HS-5 (cell line): ENCODE measurements at regions not wholly inside any gene's neighbourhood (a gene's known extent, or its start where the extent isn't known, plus 50 kb on each side); places are given as distances from the start of the nearest gene placed in this dataset.
"Not testable (repeated sequence)": the region's sequence is repeated elsewhere in the genome, so short reads cannot be mapped to it uniquely, and the experiment has no call there.

ENCODE experiments used
- DNase-seq: peaks from one replicate; pipeline ENCODE4 v3.0.0-alpha.2; 2012; ENCODE audit warnings: low read depth

DNA sequence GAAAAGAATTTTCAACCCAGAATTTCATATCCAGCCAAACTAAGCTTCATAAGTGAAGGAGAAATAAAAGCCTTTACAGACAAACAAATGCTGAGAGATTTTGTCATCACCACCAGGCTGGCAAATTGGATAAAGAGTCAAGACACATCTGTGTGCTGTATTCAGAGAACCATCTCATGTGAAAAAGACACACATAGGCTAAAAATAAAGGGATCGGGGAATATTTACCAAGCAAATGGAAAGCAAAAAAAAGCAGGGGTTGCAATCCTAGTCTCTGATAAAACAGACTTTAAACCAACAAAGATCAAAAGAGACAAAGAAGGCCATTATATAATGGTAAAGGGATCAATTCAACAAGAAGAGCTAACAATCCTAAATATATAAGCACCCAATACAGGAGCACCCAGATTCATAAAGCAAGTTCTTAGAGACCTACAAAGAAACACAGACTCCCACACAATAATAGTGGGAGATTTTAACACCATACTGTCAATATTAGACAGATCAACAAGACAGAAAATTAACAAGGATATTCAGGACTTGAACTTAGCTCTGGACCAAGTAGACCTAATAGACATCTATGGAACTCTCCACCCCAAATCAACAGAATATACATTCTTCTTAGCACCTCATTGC is 55.9 kb upstream of the ACSM6 start:
- DNase-seq, result not testable (repeated sequence)

DNA sequence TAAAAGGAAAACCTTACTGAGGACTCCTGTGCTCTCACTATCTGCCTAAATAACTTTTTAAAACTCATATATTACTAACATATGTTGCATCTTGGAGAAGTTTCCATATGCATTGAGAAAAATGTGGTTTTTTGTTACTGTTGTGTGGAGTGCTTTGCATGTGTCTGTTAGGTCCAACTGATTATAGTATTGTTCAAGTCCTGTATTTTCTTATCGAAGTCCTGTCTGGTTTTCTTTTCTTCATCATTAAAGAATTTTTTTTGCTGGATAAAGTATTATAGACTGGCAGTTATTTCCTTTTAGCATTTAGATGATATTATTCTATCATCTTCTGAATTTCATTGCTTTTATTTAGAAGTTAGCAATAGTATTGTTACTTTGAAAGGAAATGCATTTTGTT is 59.5 kb upstream of the ACSM6 start:
- no peak for DNase-seq

- no peak for DNase-seq
Measured at GRCh38 chr10:95133997-95134396, 60.0 kb upstream of the ACSM6 start.

- DNase-seq, result peak; percentile 59
Measured at GRCh38 chr10:95133016-95133752, 60.9 kb upstream of the ACSM6 start.

GRCh38 chr10:95130429-95130828 is 61.1 kb upstream of the CYP2C8 start:
- DNase-seq, result not testable (repeated sequence)

- DNase-seq, result no peak
Measured at GRCh38 chr10:95125582-95125981, 56.3 kb upstream of the CYP2C8 start.

GRCh38 chr10:95122736-95123135 is 53.4 kb upstream of the CYP2C8 start:
- no peak for DNase-seq

GRCh38 chr10:95121904-95122303 is 52.6 kb upstream of the CYP2C8 start:
- DNase-seq, result no peak
